ENCODE measurements at regions not wholly inside any gene's neighbourhood (a gene's known extent, or its start where the extent isn't known, plus 50 kb on each side); places are given as distances from the start of the nearest gene placed in this dataset.

GRCh38 chr5:74404574-74405508 lies 235.7 kb downstream of the ENC1 start:
- TF ChIP-seq CTCF (IDR thresholded peaks at IDR 0.05; ENCODE audit: low read length), result no peak
- TF ChIP-seq EZH2 (optimal IDR thresholded peaks at IDR 0.05; ENCODE audit: low read depth, low read length), result no peak
